MM.1S (cell line): ENCODE measurements at regions not wholly inside any gene's neighbourhood (a gene's known extent, or its start where the extent isn't known, plus 50 kb on each side); places are given as distances from the start of the nearest gene placed in this dataset.

Source experiments
- DNase-seq: peaks from one replicate; pipeline ENCODE4 v3.0.0-alpha.2; 2015
- H2AFZ ChIP-seq: fragments of 300-600 bp; sonication (generic); 2 replicates; pipeline ENCODE4 v1.6.0; 2016; ENCODE audit warnings: antibody characterized with exemption, low read length
- H3F3A ChIP-seq: fragments of 300-600 bp; sonication (generic); 2 replicates; pipeline ENCODE4 v1.6.1; 2016; ENCODE audit warnings: mild to moderate bottlenecking, antibody characterized with exemption, low read length, moderate library complexity, mixed read lengths; ENCODE audit not compliant: insufficient read depth
- H3K27ac ChIP-seq: fragments of 300-600 bp; sonication (generic); 2 replicates; pipeline ENCODE4 v1.5.1; 2016; ENCODE audit warnings: mild to moderate bottlenecking, low read length
- H3K27me3 ChIP-seq: fragments of 300-600 bp; sonication (generic); replicated peaks from 2 replicates; pipeline ENCODE4 v1.6.0; 2016; ENCODE audit warnings: low read length; ENCODE audit not compliant: insufficient read depth
- H3K36me3 ChIP-seq: fragments of 300-600 bp; sonication (generic); replicated peaks from 2 replicates; pipeline ENCODE4 v1.6.1; 2016; ENCODE audit warnings: mild to moderate bottlenecking, low read length, mixed read lengths; ENCODE audit not compliant: insufficient read depth
- H3K4me1 ChIP-seq: fragments of 300-600 bp; sonication (generic); 2 replicates; pipeline ENCODE4 v1.6.1; 2016; ENCODE audit warnings: low read length, mixed read lengths
- H3K4me2 ChIP-seq: fragments of 300-600 bp; sonication (generic); 2 replicates; pipeline ENCODE4 v1.6.0; 2016; ENCODE audit warnings: low read depth, low read length
- H3K4me3 ChIP-seq: fragments of 300-600 bp; sonication (generic); 2 replicates; pipeline ENCODE4 v1.5.1; 2016; ENCODE audit warnings: low read length, mixed read lengths
- H3K79me2 ChIP-seq: fragments of 300-600 bp; sonication (generic); 2 replicates; pipeline ENCODE4 v1.6.1; 2016; ENCODE audit warnings: mixed run types, low read length, mixed read lengths
- H3K9ac ChIP-seq: fragments of 300-600 bp; sonication (generic); 2 replicates; pipeline ENCODE4 v1.6.1; 2016; ENCODE audit warnings: low read length, mixed read lengths
- H3K9me2 ChIP-seq: fragments of 300-600 bp; sonication (generic); replicated peaks from 2 replicates; pipeline ENCODE4 v1.6.1; 2016; ENCODE audit warnings: mild to moderate bottlenecking, low read length, mixed read lengths; ENCODE audit not compliant: insufficient read depth
- H3K9me3 ChIP-seq: fragments of 300-600 bp; sonication (generic); replicated peaks from 2 replicates; pipeline ENCODE4 v1.6.1; 2016; ENCODE audit warnings: mild to moderate bottlenecking, low read length, mixed read lengths; ENCODE audit not compliant: insufficient read depth
- H4K20me1 ChIP-seq: fragments of 300-600 bp; sonication (generic); 2 replicates; pipeline ENCODE4 v1.6.1; 2016; ENCODE audit warnings: mild to moderate bottlenecking, low read length, moderate library complexity, mixed read lengths; ENCODE audit not compliant: insufficient read depth
- CTCF ChIP-seq: fragments of 300-600 bp; sonication (generic); IDR thresholded peaks from 2 replicates; pipeline ENCODE4 v1.5.1; 2016; ENCODE audit warnings: antibody characterized with exemption, low read length, mixed read lengths
- EZH2 ChIP-seq: fragments of 300-600 bp; sonication (generic); optimal IDR thresholded peaks from 2 replicates; pipeline ENCODE3; 2017; ENCODE audit warnings: low read depth, mild to moderate bottlenecking, antibody characterized with exemption, low read length, mixed read lengths
- EZH2phosphoT487 ChIP-seq: fragments of 300-600 bp; sonication (generic); IDR thresholded peaks from 2 replicates; pipeline ENCODE4 v1.6.1; 2018; ENCODE audit warnings: antibody characterized with exemption, low read length

GRCh38 chr6:23365732-23366131 lies 760.3 kb upstream of the NRSN1 start:
- Histone ChIP-seq H3K9ac (no peak overlapping the region), H3K9me2 (no peaks in the 10 kb centered on the region), H4K20me1 (no peaks in the 10 kb centered on the region), H3K27me3 (no peaks in the 10 kb centered on the region), H3F3A (no peaks in the 10 kb centered on the region), H3K36me3 (no peaks in the 10 kb centered on the region), H3K4me3 (no peak overlapping the region), H3K4me2 (no peak overlapping the region), H3K9me3 (no peaks in the 10 kb centered on the region; the same call in 1 of the 2 replicates), H3K4me1 (no peaks in the 10 kb centered on the region), H3K79me2 (no peaks in the 10 kb centered on the region), H3K27ac (no peak overlapping the region), H2AFZ (no peak overlapping the region)
- no peak for TF ChIP-seq EZH2phosphoT487
- no peak for TF ChIP-seq EZH2
- TF ChIP-seq CTCF = no peak
- no peak for DNase-seq

GRCh38 chr6:23367311-23367710 lies 758.7 kb upstream of the NRSN1 start:
- Histone ChIP-seq H3K9ac (no peak overlapping the region), H2AFZ (no peak overlapping the region), H4K20me1 (no peaks in the 10 kb centered on the region), H3K27ac (no peak overlapping the region), H3K4me3 (no peak overlapping the region), H3K9me3 (no peaks in the 10 kb centered on the region; the same call in 1 of the 2 replicates), H3F3A (no peaks in the 10 kb centered on the region), H3K27me3 (no peaks in the 10 kb centered on the region), H3K9me2 (no peaks in the 10 kb centered on the region), H3K36me3 (no peaks in the 10 kb centered on the region), H3K4me1 (no peaks in the 10 kb centered on the region), H3K4me2 (no peak overlapping the region), H3K79me2 (no peaks in the 10 kb centered on the region)
- TF ChIP-seq EZH2phosphoT487 = no peak
- TF ChIP-seq EZH2 = no peak
- TF ChIP-seq CTCF = no peak
- DNase-seq = no peak

- Histone ChIP-seq H3K36me3 (no peaks in the 10 kb centered on the region), H3F3A (no peaks in the 10 kb centered on the region), H3K27me3 (no peaks in the 10 kb centered on the region), H3K4me3 (no peak overlapping the region), H2AFZ (no peak overlapping the region), H3K4me1 (no peaks in the 10 kb centered on the region), H3K27ac (no peak overlapping the region), H3K9me2 (no peaks in the 10 kb centered on the region), H3K9me3 (no peaks in the 10 kb centered on the region; the same call in 1 of the 2 replicates), H3K79me2 (no peaks in the 10 kb centered on the region), H3K9ac (no peak overlapping the region), H4K20me1 (no peaks in the 10 kb centered on the region), H3K4me2 (no peak overlapping the region)
- TF ChIP-seq CTCF = no peak
- TF ChIP-seq EZH2phosphoT487 = no peak
- TF ChIP-seq EZH2 = no peak
- DNase-seq = no peak
These were observed 757.5 kb upstream of the NRSN1 start for GRCh38 chr6:23368557-23368956.

- Histone ChIP-seq H2AFZ (no peak overlapping the region), H3K36me3 (no peaks in the 10 kb centered on the region), H3K4me3 (no peak overlapping the region), H3K27me3 (no peaks in the 10 kb centered on the region), H3K4me1 (no peaks in the 10 kb centered on the region), H3K9me3 (no peaks in the 10 kb centered on the region; the same call in 1 of the 2 replicates), H3F3A (no peaks in the 10 kb centered on the region), H3K9ac (no peak overlapping the region), H3K27ac (no peak overlapping the region), H4K20me1 (no peaks in the 10 kb centered on the region), H3K79me2 (no peaks in the 10 kb centered on the region), H3K9me2 (no peaks in the 10 kb centered on the region), H3K4me2 (no peak overlapping the region)
- DNase-seq = no peak
- TF ChIP-seq EZH2phosphoT487 (no peak), CTCF (no peak), EZH2 (no peak)
These were observed 756.0 kb upstream of the NRSN1 start for GRCh38 chr6:23370051-23370450.
